GM18511 (cell line): ENCODE measurements at regions not wholly inside any gene's neighbourhood (a gene's known extent, or its start where the extent isn't known, plus 50 kb on each side); places are given as distances from the start of the nearest gene placed in this dataset.
"Not testable (repeated sequence)": the region's sequence is repeated elsewhere in the genome, so short reads cannot be mapped to it uniquely, and the experiment has no call there.

Source experiments
- ATAC-seq: cut with Tn5 transposase; IDR thresholded peaks from one replicate; pipeline ENCODE4 v1.9.1; 2021; ENCODE audit warnings: mild to moderate bottlenecking, moderate library complexity; ENCODE audit not compliant: unreplicated experiment

GRCh38 chr2:8506746-8507145 lies 175.1 kb upstream of the ID2 start:
- no peak for ATAC-seq

- no peak for ATAC-seq
These were observed 173.1 kb upstream of the ID2 start for GRCh38 chr2:8508766-8509165.

- ATAC-seq: no peak
These were observed 172.2 kb upstream of the ID2 start for GRCh38 chr2:8509621-8510020.

GRCh38 chr2:8510055-8510454 lies 171.8 kb upstream of the ID2 start:
- not testable (repeated sequence) for ATAC-seq

- ATAC-seq: no peak
These were observed 171.3 kb upstream of the ID2 start for GRCh38 chr2:8510519-8510918.

- no peak for ATAC-seq
These were observed 169.8 kb upstream of the ID2 start for GRCh38 chr2:8511868-8512612.

GRCh38 chr2:8513601-8514273 lies 168.1 kb upstream of the ID2 start:
- ATAC-seq: no peak

GRCh38 chr2:8514274-8514662 lies 167.6 kb upstream of the ID2 start:
- no peak for ATAC-seq

- peak; percentile 70 for ATAC-seq
These were observed 166.8 kb upstream of the ID2 start for GRCh38 chr2:8514796-8515758.

GRCh38 chr2:8515864-8516533 lies 165.9 kb upstream of the ID2 start:
- ATAC-seq: peak; percentile 46

- ATAC-seq: no peak
These were observed 163.9 kb upstream of the ID2 start for GRCh38 chr2:8517850-8518498.

GRCh38 chr2:8518979-8519668 lies 162.7 kb upstream of the ID2 start:
- ATAC-seq: no peak

- ATAC-seq: no peak
These were observed 161.0 kb upstream of the ID2 start for GRCh38 chr2:8520791-8521344.

- ATAC-seq: no peak
These were observed 159.2 kb upstream of the ID2 start for GRCh38 chr2:8522687-8523086.

- ATAC-seq: no peak
These were observed 157.5 kb upstream of the ID2 start for GRCh38 chr2:8524388-8524787.

- ATAC-seq: no peak
These were observed 157.0 kb upstream of the ID2 start for GRCh38 chr2:8524823-8525222.

- no peak for ATAC-seq
These were observed 156.6 kb upstream of the ID2 start for GRCh38 chr2:8525236-8525581.

GRCh38 chr2:8525582-8526402 lies 156.1 kb upstream of the ID2 start:
- ATAC-seq: peak; percentile 82

- peak; percentile 10 for ATAC-seq
These were observed 155.5 kb upstream of the ID2 start for GRCh38 chr2:8526403-8526696.
